ENCODE measurements at regions not wholly inside any gene's neighbourhood (a gene's known extent, or its start where the extent isn't known, plus 50 kb on each side); places are given as distances from the start of the nearest gene placed in this dataset.
"Not testable (repeated sequence)": the region's sequence is repeated elsewhere in the genome, so short reads cannot be mapped to it uniquely, and the experiment has no call there.

DNA sequence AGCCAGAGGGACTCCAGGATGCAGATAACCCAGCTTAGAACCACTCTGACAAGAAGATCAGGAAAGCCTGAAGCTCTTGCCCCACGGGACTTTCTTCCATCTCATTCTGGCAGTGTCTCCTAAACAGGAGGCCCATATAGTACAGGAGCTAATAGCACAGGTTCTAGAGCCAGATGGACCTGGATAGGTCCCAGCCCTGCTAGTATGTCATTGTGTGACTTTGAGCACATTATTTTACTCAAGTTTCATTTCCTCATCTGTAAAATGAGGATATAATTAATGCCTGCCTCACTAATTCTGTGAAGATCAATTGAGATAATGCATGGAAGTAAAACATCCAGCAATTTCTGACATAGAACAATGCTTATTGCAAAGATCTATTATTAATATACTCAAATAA, 66.5 kb upstream of the GZMB start:
- H3K9me2 ChIP-seq (replicated peaks; ENCODE audit: insufficient read depth, low read length) = no peaks in the 10 kb centered on the region
- no peak overlapping the region for H3K4me2 ChIP-seq (ENCODE audit: low read depth, low read length)
- no peaks in the 10 kb centered on the region for H3K4me1 ChIP-seq (ENCODE audit: low read length)
- H4K20me1 ChIP-seq (ENCODE audit: insufficient read depth, low read length) = no peaks in the 10 kb centered on the region
- no peak overlapping the region for H3K9ac ChIP-seq (ENCODE audit: low read length)
- TF ChIP-seq, protein P1, sequence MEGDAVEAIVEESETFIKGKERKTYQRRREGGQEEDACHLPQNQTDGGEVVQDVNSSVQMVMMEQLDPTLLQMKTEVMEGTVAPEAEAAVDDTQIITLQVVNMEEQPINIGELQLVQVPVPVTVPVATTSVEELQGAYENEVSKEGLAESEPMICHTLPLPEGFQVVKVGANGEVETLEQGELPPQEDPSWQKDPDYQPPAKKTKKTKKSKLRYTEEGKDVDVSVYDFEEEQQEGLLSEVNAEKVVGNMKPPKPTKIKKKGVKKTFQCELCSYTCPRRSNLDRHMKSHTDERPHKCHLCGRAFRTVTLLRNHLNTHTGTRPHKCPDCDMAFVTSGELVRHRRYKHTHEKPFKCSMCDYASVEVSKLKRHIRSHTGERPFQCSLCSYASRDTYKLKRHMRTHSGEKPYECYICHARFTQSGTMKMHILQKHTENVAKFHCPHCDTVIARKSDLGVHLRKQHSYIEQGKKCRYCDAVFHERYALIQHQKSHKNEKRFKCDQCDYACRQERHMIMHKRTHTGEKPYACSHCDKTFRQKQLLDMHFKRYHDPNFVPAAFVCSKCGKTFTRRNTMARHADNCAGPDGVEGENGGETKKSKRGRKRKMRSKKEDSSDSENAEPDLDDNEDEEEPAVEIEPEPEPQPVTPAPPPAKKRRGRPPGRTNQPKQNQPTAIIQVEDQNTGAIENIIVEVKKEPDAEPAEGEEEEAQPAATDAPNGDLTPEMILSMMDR (IDR thresholded peaks at IDR 0.05; ENCODE audit: low read length) = no peak
- TF ChIP-seq EZH2phosphoT487 (IDR thresholded peaks at IDR 0.05; ENCODE audit: low read length) = no peak
- no peak for TF ChIP-seq EZH2 (optimal IDR thresholded peaks at IDR 0.05; ENCODE audit: low read depth, low read length)
- H3K36me3 ChIP-seq (replicated peaks; ENCODE audit: insufficient read depth, low read length) = no peaks in the 10 kb centered on the region
- H3K27me3 ChIP-seq (replicated peaks; ENCODE audit: insufficient read depth, low read length) = no peaks in the 10 kb centered on the region
- no peaks in the 10 kb centered on the region for H3K9me3 ChIP-seq (replicated peaks; ENCODE audit: insufficient read depth, low read length)
- H3F3A ChIP-seq (ENCODE audit: insufficient read depth, low read length) = no peaks in the 10 kb centered on the region
- H3K27ac ChIP-seq (ENCODE audit: low read length) = no peak overlapping the region
- H3K79me2 ChIP-seq (ENCODE audit: low read length) = no peaks in the 10 kb centered on the region
- H2AFZ ChIP-seq (ENCODE audit: low read length) = no peak overlapping the region
- DNase-seq = no peak
- no peak overlapping the region for H3K4me3 ChIP-seq (ENCODE audit: low read length)

- H2AFZ ChIP-seq (ENCODE audit: low read length) = no peak overlapping the region
- H3K4me3 ChIP-seq (ENCODE audit: low read length) = no peak overlapping the region
- no peak overlapping the region for H3K9ac ChIP-seq (ENCODE audit: low read length)
- TF ChIP-seq EZH2 (optimal IDR thresholded peaks at IDR 0.05; ENCODE audit: low read depth, low read length) (no peak), EZH2phosphoT487 (IDR thresholded peaks at IDR 0.05; ENCODE audit: low read length) (no peak)
- TF ChIP-seq, protein P1 (IDR thresholded peaks at IDR 0.05; ENCODE audit: low read length) = no peak
- no peaks in the 10 kb centered on the region for H3K4me1 ChIP-seq (ENCODE audit: low read length)
- no peaks in the 10 kb centered on the region for H3K27me3 ChIP-seq (replicated peaks; ENCODE audit: insufficient read depth, low read length)
- H3K36me3 ChIP-seq (replicated peaks; ENCODE audit: insufficient read depth, low read length) = no peaks in the 10 kb centered on the region
- no peaks in the 10 kb centered on the region for H3K9me3 ChIP-seq (replicated peaks; ENCODE audit: insufficient read depth, low read length)
- no peaks in the 10 kb centered on the region for H3K9me2 ChIP-seq (replicated peaks; ENCODE audit: insufficient read depth, low read length)
- H3K79me2 ChIP-seq (ENCODE audit: low read length) = no peaks in the 10 kb centered on the region
- no peak for DNase-seq
- H4K20me1 ChIP-seq (ENCODE audit: insufficient read depth, low read length) = no peaks in the 10 kb centered on the region
- H3K4me2 ChIP-seq (ENCODE audit: low read depth, low read length) = no peak overlapping the region
- no peak overlapping the region for H3K27ac ChIP-seq (ENCODE audit: low read length)
- no peaks in the 10 kb centered on the region for H3F3A ChIP-seq (ENCODE audit: insufficient read depth, low read length)
Observed at GRCh38 chr14:24699052-24699451, 65.1 kb upstream of the GZMB start.

- not testable (repeated sequence) for H3K9me2 ChIP-seq (replicated peaks; ENCODE audit: insufficient read depth, low read length); H3K9me3 ChIP-seq (replicated peaks; ENCODE audit: insufficient read depth, low read length); H3K4me2 ChIP-seq (ENCODE audit: low read depth, low read length); H3K36me3 ChIP-seq (replicated peaks; ENCODE audit: insufficient read depth, low read length); H3K4me1 ChIP-seq (ENCODE audit: low read length); H3K4me3 ChIP-seq (ENCODE audit: low read length); H3K79me2 ChIP-seq (ENCODE audit: low read length); H3F3A ChIP-seq (ENCODE audit: insufficient read depth, low read length); H4K20me1 ChIP-seq (ENCODE audit: insufficient read depth, low read length); H2AFZ ChIP-seq (ENCODE audit: low read length); H3K27ac ChIP-seq (ENCODE audit: low read length); H3K9ac ChIP-seq (ENCODE audit: low read length); DNase-seq; H3K27me3 ChIP-seq (replicated peaks; ENCODE audit: insufficient read depth, low read length)
Observed at GRCh38 chr14:24696280-24696920, 62.4 kb upstream of the GZMB start.
